SHP77 treated with DMSO at 0.1 percent for 48 hours (cell line): ENCODE measurements at regions not wholly inside any gene's neighbourhood (a gene's known extent, or its start where the extent isn't known, plus 50 kb on each side); places are given as distances from the start of the nearest gene placed in this dataset.
"Not testable (repeated sequence)": the region's sequence is repeated elsewhere in the genome, so short reads cannot be mapped to it uniquely, and the experiment has no call there.

Experiments
- DNase-seq: peaks from one replicate; lab custom pipeline; 2025; lab: John Stamatoyannopoulos, UW

DNA sequence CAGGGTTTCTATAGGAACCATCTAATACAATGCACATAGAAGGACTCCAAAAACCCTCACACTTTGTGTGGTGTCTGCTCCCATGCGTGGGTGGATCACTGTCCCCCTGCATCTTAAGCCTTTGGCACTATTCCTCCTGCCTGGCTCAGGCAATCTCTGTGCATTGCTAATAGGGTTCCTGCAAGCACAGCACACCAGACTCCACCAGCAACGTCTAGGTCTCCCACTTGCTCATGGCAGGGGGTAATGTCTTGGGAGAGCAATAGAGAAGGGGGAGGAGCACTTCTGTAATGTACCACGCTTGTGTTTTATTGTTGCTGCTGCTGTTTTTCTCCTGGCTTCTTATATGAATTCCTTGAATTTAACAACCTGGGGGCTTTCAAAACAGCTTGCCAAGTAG is 182.6 kb upstream of the GLRA1 start:
- no peak for DNase-seq

DNA sequence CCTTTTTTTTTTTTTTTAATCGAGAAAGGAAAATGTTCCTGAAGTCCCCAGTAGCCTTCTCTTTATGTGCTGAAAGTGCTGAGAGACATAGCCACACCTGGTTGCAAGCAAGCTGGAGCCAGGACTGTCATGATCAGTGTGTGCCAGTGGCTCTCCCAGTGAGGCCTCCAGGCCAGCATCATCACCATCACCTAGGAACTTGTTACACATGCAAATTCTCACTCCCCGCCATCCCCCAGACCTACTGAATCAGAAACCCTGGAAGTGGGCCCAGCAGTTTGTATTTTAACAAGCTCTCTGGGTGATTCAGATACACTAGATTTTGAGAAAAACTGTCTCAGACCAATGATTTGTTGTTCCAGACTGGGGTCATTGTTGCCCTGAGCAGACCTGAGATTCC is 181.9 kb upstream of the GLRA1 start:
- DNase-seq = no peak

DNA sequence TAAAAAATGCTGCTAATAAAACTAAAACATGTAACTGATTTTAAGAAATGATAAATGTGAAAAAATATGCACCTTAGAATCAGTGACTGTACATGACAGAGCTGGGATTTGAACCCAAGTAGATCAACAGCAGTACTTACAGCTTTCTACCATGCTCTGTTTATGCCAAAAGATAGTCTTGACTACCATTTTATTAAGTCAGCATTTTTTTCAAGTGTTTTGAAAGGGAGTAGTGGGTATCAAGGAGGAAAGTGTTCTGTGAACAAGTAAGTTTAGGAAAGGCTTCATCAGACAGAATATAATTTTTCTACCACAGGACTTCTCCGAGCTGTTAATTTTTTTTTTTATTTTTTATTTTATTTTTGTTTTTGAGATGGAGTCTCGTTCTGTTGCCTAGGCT is 180.4 kb upstream of the GLRA1 start:
- no peak for DNase-seq

DNA sequence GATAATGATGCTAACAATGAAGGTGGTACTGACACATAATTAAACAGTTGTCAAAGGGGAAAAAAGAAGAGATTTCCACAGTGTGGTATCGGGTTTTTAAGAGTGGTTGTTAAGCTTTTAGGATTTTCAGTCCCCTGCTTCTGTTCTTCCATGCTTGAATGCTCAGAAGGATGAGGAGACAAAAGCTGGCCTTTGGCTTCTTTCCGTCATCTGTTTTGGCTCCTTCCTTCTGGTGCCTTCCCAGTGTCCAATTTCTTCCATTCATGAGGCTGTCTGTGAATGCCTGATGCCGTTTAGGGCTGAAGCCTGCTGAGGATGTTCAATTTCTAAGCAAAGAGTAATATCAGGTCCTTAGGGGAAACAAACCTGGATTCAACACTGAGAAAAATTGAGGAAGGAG is 179.6 kb upstream of the GLRA1 start:
- DNase-seq = no peak

DNA sequence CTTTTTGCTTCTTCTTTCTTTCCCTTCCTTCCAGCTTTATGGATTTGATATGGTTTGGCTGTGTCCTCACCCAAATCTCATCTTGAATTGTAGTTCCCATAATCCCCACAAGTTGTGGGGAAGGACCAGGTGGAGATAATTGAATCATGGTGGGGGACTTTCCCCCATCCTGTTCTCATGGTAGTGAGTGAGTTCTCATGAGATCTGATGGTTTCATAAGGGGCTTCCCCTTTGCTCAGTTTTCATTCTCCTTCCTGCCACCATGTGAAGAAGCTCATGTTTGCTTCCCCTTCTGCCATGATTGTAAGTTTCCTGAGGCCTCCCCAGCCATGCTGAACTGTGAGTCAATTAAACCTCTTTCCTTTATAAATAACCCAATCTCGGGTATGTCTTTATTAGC is 178.3 kb upstream of the GLRA1 start:
- not testable (repeated sequence) for DNase-seq

DNA sequence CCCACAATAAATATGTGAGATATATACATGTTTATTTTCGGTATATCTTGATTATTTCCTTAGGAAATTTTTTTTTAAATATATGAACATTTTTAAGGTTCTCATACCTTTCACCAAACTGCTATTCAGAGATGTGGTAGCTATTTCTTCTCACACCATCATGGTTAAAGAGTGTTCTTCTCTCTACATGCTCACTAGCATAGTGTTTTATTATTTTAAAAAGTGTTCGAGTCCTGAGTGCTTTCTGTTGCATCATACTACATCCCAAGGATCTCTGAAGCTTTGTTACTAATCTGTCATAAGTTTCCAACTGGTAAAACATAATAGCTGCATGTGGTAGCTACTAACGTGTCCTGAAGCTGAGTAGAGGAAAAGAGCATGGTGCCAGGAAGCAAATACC is 177.4 kb upstream of the GLRA1 start:
- no peak for DNase-seq

GRCh38 chr5:152100462-152100861 is 175.8 kb upstream of the GLRA1 start:
- DNase-seq = no peak

GRCh38 chr5:152097128-152097527 is 172.5 kb upstream of the GLRA1 start:
- DNase-seq = no peak

- DNase-seq = no peak
Measured at GRCh38 chr5:152094716-152095115, 170.1 kb upstream of the GLRA1 start.

- no peak for DNase-seq
Measured at GRCh38 chr5:152094060-152094459, 169.4 kb upstream of the GLRA1 start.

GRCh38 chr5:152092580-152092979 is 167.9 kb upstream of the GLRA1 start:
- no peak for DNase-seq

GRCh38 chr5:152089644-152090043 is 165.0 kb upstream of the GLRA1 start:
- DNase-seq = no peak

- no peak for DNase-seq
Measured at GRCh38 chr5:152086668-152087067, 162.0 kb upstream of the GLRA1 start.

DNA sequence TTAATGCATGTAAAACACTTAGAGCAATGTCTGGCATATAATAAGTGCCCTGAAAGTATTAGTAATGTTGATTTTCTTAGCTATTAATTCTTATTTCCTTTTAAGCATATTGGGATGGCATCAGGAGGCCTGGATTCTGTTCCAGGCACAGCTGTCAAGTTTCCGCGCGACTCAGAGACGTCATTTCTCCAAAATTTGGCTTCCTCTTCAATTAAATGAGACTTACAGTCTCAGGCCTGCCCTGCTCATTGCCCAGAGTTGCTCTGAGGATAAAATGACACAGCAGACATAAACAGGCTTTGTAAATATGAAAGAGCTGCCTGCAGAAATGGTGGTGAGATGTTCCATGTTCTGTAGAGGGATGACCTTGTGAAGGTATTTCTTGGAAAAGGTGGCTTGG is 159.8 kb upstream of the GLRA1 start:
- DNase-seq = no peak

- no peak for DNase-seq
Measured at GRCh38 chr5:152083231-152083630, 158.6 kb upstream of the GLRA1 start.

DNA sequence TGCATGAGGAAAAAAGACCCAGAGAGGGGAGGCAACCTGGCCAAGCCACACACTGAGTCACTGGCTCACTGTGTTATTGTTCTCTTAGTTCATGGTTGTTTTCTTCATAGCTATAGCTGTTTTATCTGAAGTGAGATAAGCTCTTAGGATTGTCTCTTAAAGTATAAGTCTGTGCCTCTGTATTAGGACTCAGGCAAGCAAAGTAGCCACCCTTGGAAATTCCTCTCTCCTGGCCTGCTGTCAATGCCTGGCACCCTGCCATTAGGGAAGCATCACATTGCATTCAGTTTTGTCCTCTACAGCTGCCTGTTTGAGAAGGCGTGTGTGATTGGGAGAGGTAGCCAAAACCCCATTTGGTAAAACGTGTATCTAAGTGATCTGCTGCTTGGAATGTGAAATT is 147.4 kb upstream of the GLRA1 start:
- DNase-seq = peak; percentile 17

- DNase-seq = no peak
Measured at GRCh38 chr5:152070591-152070990, 145.9 kb upstream of the GLRA1 start.

DNA sequence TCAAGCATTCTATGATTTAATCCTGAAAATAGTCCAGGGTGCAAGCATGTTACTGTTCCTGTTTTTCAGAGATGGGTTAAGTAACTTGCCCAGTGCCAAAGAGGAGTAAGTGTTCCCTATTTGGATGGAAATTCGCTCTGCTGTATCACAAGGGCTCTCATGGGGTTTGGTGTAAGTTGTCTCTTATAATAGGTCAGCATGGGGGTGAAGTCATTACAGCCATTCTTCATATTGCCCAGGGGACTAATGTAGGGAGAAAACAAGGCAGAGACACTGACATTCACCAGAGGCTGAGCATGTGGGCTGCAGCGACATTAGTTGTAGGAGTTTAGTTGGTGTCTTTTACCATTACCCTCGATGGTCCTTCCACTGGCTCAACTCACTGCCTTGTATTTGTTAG is 142.1 kb upstream of the GLRA1 start:
- no peak for DNase-seq

- no peak for DNase-seq
Measured at GRCh38 chr5:152063004-152063403, 138.4 kb upstream of the GLRA1 start.

DNA sequence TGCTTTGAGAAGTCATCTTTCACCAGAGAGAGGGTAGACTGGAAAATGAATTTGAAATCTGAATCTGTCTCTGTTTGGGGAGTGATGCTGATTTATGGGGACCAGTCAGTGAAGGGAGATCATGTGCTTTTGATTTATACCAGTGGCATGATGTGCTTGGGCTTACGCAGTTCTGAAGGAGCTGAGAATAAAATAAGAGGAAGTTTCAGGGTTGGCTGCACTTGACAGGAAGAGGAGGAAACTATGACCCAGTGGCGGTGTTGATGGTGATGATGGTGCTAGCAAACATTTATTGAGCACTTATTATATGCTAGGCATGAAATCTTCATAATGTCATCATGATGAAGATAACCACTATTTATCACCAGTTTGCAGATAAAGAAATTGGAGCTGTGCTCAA is 136.4 kb upstream of the GLRA1 start:
- DNase-seq = no peak

DNA sequence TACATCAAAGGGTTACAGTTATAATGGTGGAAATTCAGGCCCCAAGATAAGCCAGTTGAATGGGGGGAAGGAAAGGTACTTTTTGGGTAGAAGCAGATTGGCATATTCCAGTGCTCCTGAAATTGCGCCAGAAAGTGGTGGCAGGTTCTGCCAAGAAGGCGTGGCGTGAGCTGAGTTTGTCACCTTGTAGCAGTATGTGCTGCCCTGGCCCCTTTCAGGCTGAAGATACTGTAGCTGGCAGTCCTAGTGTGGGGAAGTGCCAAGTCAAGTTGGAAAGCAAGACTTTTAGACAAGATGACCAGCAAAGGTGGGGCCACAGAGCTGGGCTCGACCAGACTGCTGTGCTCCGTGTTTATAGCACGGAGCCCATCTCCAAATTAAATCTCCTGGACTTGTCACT is 133.6 kb upstream of the GLRA1 start:
- no peak for DNase-seq

GRCh38 chr5:152056931-152057330 is 132.3 kb upstream of the GLRA1 start:
- no peak for DNase-seq

- no peak for DNase-seq
Measured at GRCh38 chr5:152052470-152052869, 127.8 kb upstream of the GLRA1 start.

DNA sequence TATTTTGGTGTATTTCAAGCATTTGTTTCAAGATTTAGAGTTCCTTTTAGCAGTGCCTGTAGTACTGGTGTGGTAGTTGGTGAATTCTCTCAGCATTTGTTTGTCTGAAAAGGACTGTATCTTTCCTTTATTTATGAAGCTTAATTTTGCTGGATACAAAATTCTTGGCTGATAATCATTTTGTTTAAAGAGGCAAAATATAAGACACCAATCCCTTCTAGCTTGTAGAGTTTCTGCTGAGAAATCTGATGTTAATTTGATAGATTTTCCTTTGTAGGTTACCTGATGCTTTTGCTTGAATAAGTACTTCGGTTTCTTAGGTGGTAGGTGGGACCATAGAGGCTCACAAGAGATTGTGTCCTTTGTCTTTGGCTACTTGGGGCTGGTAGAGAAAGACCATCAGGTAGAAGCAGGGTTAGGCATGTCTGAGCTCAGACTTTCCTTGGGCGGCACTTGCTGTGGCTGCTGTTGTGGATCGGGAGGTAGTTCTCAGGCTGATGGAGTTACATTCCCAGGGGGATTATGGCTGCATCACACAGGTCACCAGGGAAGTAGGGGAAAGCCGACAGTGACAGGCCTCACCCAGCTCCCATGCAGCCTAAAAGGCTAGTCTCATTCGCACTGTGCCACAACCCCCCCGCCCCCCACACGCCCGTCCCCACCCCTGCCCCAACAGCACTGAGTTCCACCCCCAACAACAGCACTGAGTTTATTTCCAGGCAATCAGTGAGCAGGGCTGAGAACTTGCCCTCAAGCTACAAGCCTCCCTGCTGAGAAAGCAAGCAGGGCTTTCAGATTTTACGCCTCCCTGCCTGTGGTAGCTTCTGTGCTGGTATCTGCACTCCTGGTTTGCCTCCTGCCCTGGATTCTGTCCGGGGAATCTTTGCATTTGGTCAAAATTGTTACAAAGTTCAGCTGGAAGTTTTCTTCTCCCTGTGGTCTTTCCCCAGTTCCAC is 127.1 kb upstream of the GLRA1 start:
- no peak for DNase-seq
